H1 (cell line): ENCODE measurements at regions not wholly inside any gene's neighbourhood (a gene's known extent, or its start where the extent isn't known, plus 50 kb on each side); places are given as distances from the start of the nearest gene placed in this dataset.

Experiments
- CTCF ChIA-PET: fragments of 300-600 bp; sonication (Branson Sonifier 250); formaldehyde crosslinking; loops from one replicate; lab custom pipeline; 2021; ENCODE audit not compliant: partially characterized antibody; lab: Charles Lee
- POLR2A ChIA-PET: fragments of 300-600 bp; sonication (Branson Sonifier 250); formaldehyde crosslinking; loops from one replicate; lab custom pipeline; 2021; ENCODE audit warnings: inconsistent platforms; ENCODE audit not compliant: partially characterized antibody; lab: Charles Lee
- DNase-seq, 2 experiments: peaks; one replicate each; pipeline versions ENCODE4 v3.0.0 to v3.0.0-alpha.2; 2010 to 2022; ENCODE audit warnings: low spot score in 2 of 2, low read depth in 1 of 2, mixed read lengths in 1 of 2
- FAIRE-seq: peaks from 2 replicates; lab custom pipeline; 2011; peaks lifted over from hg19 to GRCh38; lab: Jason Lieb, UNC
- H2AFZ ChIP-seq: 2 replicates; pipeline ENCODE4 v1.8.1; 2012; ENCODE audit warnings: low read length, inconsistent platforms
- H2AK5ac ChIP-seq: 2 replicates; pipeline ENCODE4 v1.6.1; 2013; ENCODE audit warnings: low read depth, low read length
- H2BK120ac ChIP-seq: replicated peaks from 2 replicates; pipeline ENCODE3; 2013; ENCODE audit warnings: low read depth, low read length, inconsistent platforms
- H2BK12ac ChIP-seq: 2 replicates; pipeline ENCODE4 v1.6.1; 2013; ENCODE audit warnings: low read depth, low read length
- H2BK15ac ChIP-seq: 2 replicates; pipeline ENCODE4 v1.6.1; 2013; ENCODE audit warnings: low read length
- H2BK20ac ChIP-seq: 2 replicates; pipeline ENCODE4 v1.6.1; 2013; ENCODE audit warnings: low read length
- H2BK5ac ChIP-seq: 2 replicates; pipeline ENCODE4 v1.6.1; 2013; ENCODE audit warnings: low read depth, low read length
- H3K14ac ChIP-seq: 2 replicates; pipeline ENCODE4 v1.6.1; 2013; ENCODE audit warnings: inconsistent platforms; ENCODE audit not compliant: insufficient read length
- H3K18ac ChIP-seq: 2 replicates; pipeline ENCODE4 v1.6.1; 2013; ENCODE audit warnings: low read length; ENCODE audit errors: extremely low read depth
- H3K23ac ChIP-seq: 2 replicates; pipeline ENCODE4 v1.6.1; 2013; ENCODE audit warnings: inconsistent platforms; ENCODE audit not compliant: insufficient read length
- H3K23me2 ChIP-seq: 2 replicates; pipeline ENCODE4 v1.6.1; 2013; ENCODE audit warnings: low read depth, low read length
- H3K27ac ChIP-seq: 2 replicates; pipeline ENCODE4 v1.6.1; 2011; ENCODE audit warnings: low read depth, low read length, inconsistent platforms
- H3K27me3 ChIP-seq, 4 experiments: replicated peaks in 1 of 4; 1 replicate in 1 of 4; 2 replicates in 3 of 4; pipeline versions ENCODE4 v1.6.1 to v1.8.1; 2011 to 2013; ENCODE audit warnings: low read length in 3 of 4, mild to moderate bottlenecking in 3 of 4, inconsistent platforms in 2 of 4, mixed read lengths in 2 of 4, moderate library complexity in 1 of 4; ENCODE audit not compliant: control insufficient read depth in 3 of 4, insufficient read depth in 3 of 4; ENCODE audit errors: extremely low read depth in 1 of 4
- H3K36me3 ChIP-seq, 4 experiments: 2 replicates each; pipeline versions ENCODE4 v1.6.1 to v1.8.1; 2011 to 2013; ENCODE audit warnings: mild to moderate bottlenecking in 4 of 4, low read length in 3 of 4, moderate library complexity in 2 of 4, control low read depth in 1 of 4, inconsistent platforms in 1 of 4; ENCODE audit not compliant: insufficient read depth in 4 of 4, control insufficient read depth in 2 of 4
- H3K4ac ChIP-seq: replicated peaks from 2 replicates; pipeline ENCODE3; 2013; ENCODE audit warnings: low read length, low read depth, mixed read lengths, inconsistent platforms; ENCODE audit not compliant: insufficient read length
- H3K4me1 ChIP-seq, 4 experiments: replicated peaks in 1 of 4; 1 replicate in 1 of 4; 2 replicates in 3 of 4; pipeline versions ENCODE4 v1.6.1 to v1.8.1; 2011 to 2013; ENCODE audit warnings: low read length in 3 of 4, inconsistent platforms in 2 of 4, mixed read lengths in 1 of 4; ENCODE audit not compliant: insufficient read depth in 4 of 4, control insufficient read depth in 3 of 4
- H3K4me2 ChIP-seq, 2 experiments: 2 replicates each; pipeline versions ENCODE4 v1.6.1 to v1.8.1; 2011 to 2013; ENCODE audit warnings: low read depth in 2 of 2, low read length in 2 of 2, control low read depth in 1 of 2, inconsistent platforms in 1 of 2, mild to moderate bottlenecking in 1 of 2; ENCODE audit not compliant: insufficient read depth in 1 of 2
- H3K4me3 ChIP-seq, 4 experiments: fragments of 200-600, 300-600 bp in 1 of 4; sonication (generic), shearing (Covaris generic), sonication (Bioruptor Twin) in 1 of 4; 2 replicates each; pipeline versions ENCODE4 v1.5.1 to v1.8.1; 2011 to 2016; ENCODE audit warnings: low read length in 4 of 4, low read depth in 3 of 4, control low read depth in 2 of 4, inconsistent platforms in 2 of 4, mild to moderate bottlenecking in 2 of 4, mixed read lengths in 1 of 4, moderate library complexity in 1 of 4; ENCODE audit not compliant: insufficient read depth in 2 of 4; ENCODE audit errors: extremely low read depth in 1 of 4
- H3K56ac ChIP-seq: replicated peaks from 2 replicates; pipeline ENCODE3; 2013; ENCODE audit warnings: low read depth, mild to moderate bottlenecking, mixed read lengths, low read length, inconsistent platforms; ENCODE audit not compliant: insufficient read length
- H3K79me1 ChIP-seq: 2 replicates; pipeline ENCODE4 v1.6.1; 2013; ENCODE audit warnings: low read depth, low read length, control low read depth
- H3K79me2 ChIP-seq, 2 experiments: 2 replicates each; pipeline versions ENCODE4 v1.6.1 to v1.8.1; 2012 to 2013; ENCODE audit warnings: low read length in 2 of 2, mild to moderate bottlenecking in 2 of 2, inconsistent platforms in 1 of 2; ENCODE audit not compliant: insufficient read depth in 2 of 2, control insufficient read depth in 1 of 2
- H3K9ac ChIP-seq, 4 experiments: replicated peaks in 1 of 4; 1 replicate in 1 of 4; 2 replicates in 3 of 4; pipeline versions ENCODE4 v1.6.1 to v1.8.1; 2011 to 2013; ENCODE audit warnings: low read depth in 3 of 4, low read length in 3 of 4, control low read depth in 2 of 4, mild to moderate bottlenecking in 2 of 4, moderate library complexity in 2 of 4, inconsistent platforms in 1 of 4; ENCODE audit errors: extremely low read depth in 1 of 4
- H3K9me3 ChIP-seq, 2 experiments: 2 replicates each; pipeline versions ENCODE4 v1.6.1 to v1.8.1; 2012 to 2013; ENCODE audit warnings: mild to moderate bottlenecking in 2 of 2, moderate library complexity in 2 of 2, control low read depth in 1 of 2, inconsistent platforms in 1 of 2, low read depth in 1 of 2, low read length in 1 of 2, mixed read lengths in 1 of 2; ENCODE audit not compliant: insufficient read depth in 2 of 2
- H4K20me1 ChIP-seq, 2 experiments: replicated peaks in 1 of 2; 2 replicates each; pipeline versions ENCODE3 to v1.8.1; 2011 to 2013; ENCODE audit warnings: inconsistent platforms in 2 of 2, low read length in 2 of 2, mild to moderate bottlenecking in 1 of 2; ENCODE audit not compliant: insufficient read depth in 2 of 2, control insufficient read depth in 1 of 2
- H4K5ac ChIP-seq: 2 replicates; pipeline ENCODE4 v1.6.1; 2013; ENCODE audit warnings: low read length, low read depth, mixed read lengths, inconsistent platforms; ENCODE audit not compliant: insufficient read length
- H4K8ac ChIP-seq: 2 replicates; pipeline ENCODE4 v1.8.0; 2013; ENCODE audit warnings: mild to moderate bottlenecking, moderate library complexity, low read length, inconsistent platforms; ENCODE audit not compliant: insufficient read depth; ENCODE audit errors: extremely low read depth
- H4K91ac ChIP-seq: replicated peaks from 2 replicates; pipeline ENCODE3; 2013; ENCODE audit warnings: low read length, mixed read lengths, inconsistent platforms; ENCODE audit not compliant: insufficient read length
- ATF2 ChIP-seq: IDR thresholded peaks from 2 replicates; pipeline ENCODE4 v1.6.1; 2012; ENCODE audit warnings: low read length, inconsistent platforms
- CHD1 ChIP-seq: IDR thresholded peaks from 2 replicates; pipeline ENCODE4 v1.6.1; 2012; ENCODE audit warnings: low read depth, low read length, improper control_type of control experiment
- EP300 ChIP-seq, 2 experiments: IDR thresholded peaks; 1 replicate in 1 of 2; 2 replicates in 1 of 2; pipeline ENCODE4 v1.6.1; 2011 to 2012; ENCODE audit warnings: low read depth in 2 of 2, low read length in 2 of 2, mild to moderate bottlenecking in 2 of 2, borderline replicate concordance in 1 of 2, inconsistent platforms in 1 of 2, moderate library complexity in 1 of 2
- HDAC2 ChIP-seq, 2 experiments: fragments of 300-600 bp in 1 of 2; sonication (generic) in 1 of 2; IDR thresholded peaks; 2 replicates each; pipeline ENCODE4 v1.6.1; 2011 to 2012; ENCODE audit warnings: low read depth in 2 of 2, low read length in 2 of 2, mild to moderate bottlenecking in 2 of 2, moderate library complexity in 2 of 2, borderline replicate concordance in 1 of 2, inconsistent platforms in 1 of 2
- KDM5A ChIP-seq: fragments of 200-600 bp; IDR thresholded peaks from 2 replicates; pipeline ENCODE4 v1.7.1; 2012; ENCODE audit warnings: mild to moderate bottlenecking, low read length, inconsistent platforms, mixed read lengths
- POU5F1 ChIP-seq: IDR thresholded peaks from 2 replicates; pipeline ENCODE4 v1.6.1; 2011; ENCODE audit warnings: low read depth, mild to moderate bottlenecking, low read length, moderate library complexity
- RNF2 ChIP-seq: fragments of 200-900, 300-1000 bp; sonication (generic); IDR thresholded peaks from 2 replicates; pipeline ENCODE4 v1.7.1; 2016; ENCODE audit warnings: borderline replicate concordance, low read depth, mild to moderate bottlenecking, antibody characterized with exemption, low read length; ENCODE audit not compliant: poor library complexity, severe bottlenecking; ENCODE audit errors: missing control alignments
- SAP30 ChIP-seq: fragments of 300-600 bp; sonication (generic); IDR thresholded peaks from 2 replicates; pipeline ENCODE4 v1.7.1; 2012; ENCODE audit warnings: low read length, moderate library complexity, mild to moderate bottlenecking, inconsistent platforms; ENCODE audit not compliant: insufficient read depth, insufficient replicate concordance
- SIRT6 ChIP-seq: IDR thresholded peaks from one replicate; pipeline ENCODE4 v1.7.1; 2012; ENCODE audit warnings: low read length, inconsistent platforms
- TBP ChIP-seq: IDR thresholded peaks from 2 replicates; pipeline ENCODE4 v1.6.1; 2011; ENCODE audit warnings: low read depth, low read length, improper control_type of control experiment
- USF2 ChIP-seq: IDR thresholded peaks from 2 replicates; pipeline ENCODE4 v1.6.1; 2011; ENCODE audit warnings: low read length, improper control_type of control experiment
- WGBS, 2 experiments: shearing (Covaris generic) in 1 of 2; methylation state at CpG; one replicate each; pipeline versions ENCODE4 v1.1.6 to v1.1.7; 2013 to 2015; ENCODE audit warnings: low lambda C conversion rate in 2 of 2, mixed read lengths in 2 of 2, inconsistent platforms in 1 of 2, low coverage in 1 of 2, missing lambda C conversion rate in 1 of 2; ENCODE audit not compliant: insufficient replicate concordance in 2 of 2, insufficient coverage in 1 of 2, insufficient read length in 1 of 2; ENCODE audit errors: extremely low coverage in 1 of 2, missing lambda C conversion rate in 1 of 2; 5-methylcytosine and 5-hydroxymethylcytosine counted together

GRCh38 chr7:156472267-156472666, 168.3 kb upstream of the RNF32 start:
- H4K8ac ChIP-seq: no peak overlapping the region
- H2BK12ac ChIP-seq: no peak overlapping the region
- ChIA-PET CTCF (interaction anchor here (0.7 to 2.0 kb wide), 10 partner anchors 8 to 666 kb away, joined by 3 to 9 read pairs (median 3); partner anchors contain the start of gene SHH), POLR2A (no interaction called here)
- no peak overlapping the region for H3K4me3 ChIP-seq
- no peaks in the 10 kb centered on the region for H3K79me2 ChIP-seq
- FAIRE-seq (no peak), DNase-seq (no peak)
- H2BK120ac ChIP-seq: no peak overlapping the region
- H2BK5ac ChIP-seq: no peak overlapping the region
- peaks cover 0 to 3% (median under 1%) of the 10 kb centered on the region in 4 experiments; a peak in 2 of 7 replicates for H3K4me1 ChIP-seq
- no peaks in the 10 kb centered on the region for H3K79me1 ChIP-seq
- no peak overlapping the region for H2AFZ ChIP-seq
- H3K18ac ChIP-seq: no peak overlapping the region
- H3K9me3 ChIP-seq: no peaks in the 10 kb centered on the region
- no peak overlapping the region for H3K27ac ChIP-seq
- no peak overlapping the region for H2BK15ac ChIP-seq
- TF ChIP-seq USF2 (no peak), SAP30 (no peak), EP300 (IDR thresholded peaks at IDR 0.05; ENCODE audit: borderline replicate concordance in 1 of 2, low read depth in 2 of 2, low read length in 2 of 2) (no peak), POU5F1 (no peak), ATF2 (no peak), TBP (no peak), CHD1 (no peak), KDM5A (no peak), SIRT6 (no peak), RNF2 (no peak), HDAC2 (IDR thresholded peaks at IDR 0.05; ENCODE audit: borderline replicate concordance in 1 of 2, low read depth in 2 of 2, low read length in 2 of 2) (no peak)
- TF ChIP-seq, all 59 proteins: peak for 0
- WGBS, 2 experiments: 87% methylated on average over 11 of the region's 11 CpGs; no CpG with 5 or more reads in 1 of the 2 experiments
- no peak overlapping the region for H3K4ac ChIP-seq
- no peak overlapping the region for H3K14ac ChIP-seq
- H3K56ac ChIP-seq: no peak overlapping the region
- H3K23ac ChIP-seq: no peak overlapping the region
- no peak overlapping the region for H3K4me2 ChIP-seq
- no peaks in the 10 kb centered on the region for H3K36me3 ChIP-seq
- H3K27me3 ChIP-seq: no peaks in the 10 kb centered on the region
- H4K20me1 ChIP-seq: no peaks in the 10 kb centered on the region
- H4K91ac ChIP-seq: no peak overlapping the region
- no peak overlapping the region for H2AK5ac ChIP-seq
- H2BK20ac ChIP-seq: no peak overlapping the region
- no peak overlapping the region for H4K5ac ChIP-seq
- H3K9ac ChIP-seq: no peak overlapping the region
- H3K23me2 ChIP-seq: no peaks in the 10 kb centered on the region
